NCI-H128 (cell line): ENCODE measurements at regions not wholly inside any gene's neighbourhood (a gene's known extent, or its start where the extent isn't known, plus 50 kb on each side); places are given as distances from the start of the nearest gene placed in this dataset.

ENCODE experiments used
- DNase-seq: peaks from one replicate; lab custom pipeline; 2025; ENCODE audit not compliant: unreplicated experiment; lab: John Stamatoyannopoulos, UW

DNA sequence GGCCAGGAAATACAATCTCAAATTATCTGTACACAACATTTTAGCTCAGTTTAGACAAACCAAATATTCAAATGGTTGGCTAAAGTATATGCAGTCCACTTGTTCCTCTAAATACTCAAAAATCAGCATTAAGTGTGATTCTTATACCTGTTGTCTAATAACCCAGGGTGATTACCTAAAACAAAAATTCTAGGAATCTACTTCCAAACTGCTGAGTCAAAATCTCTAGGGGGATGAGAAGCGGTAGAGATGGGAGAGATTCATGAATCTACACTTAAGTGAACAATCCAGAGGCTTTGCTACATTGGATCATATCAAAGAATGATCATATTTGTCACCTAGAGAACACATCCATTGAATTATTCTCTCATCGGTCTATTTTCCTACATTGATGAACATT lies 420.9 kb upstream of the PKDCC start:
- DNase-seq = no peak

GRCh38 chr2:41634686-41635085 lies 413.1 kb upstream of the PKDCC start:
- DNase-seq = no peak

DNA sequence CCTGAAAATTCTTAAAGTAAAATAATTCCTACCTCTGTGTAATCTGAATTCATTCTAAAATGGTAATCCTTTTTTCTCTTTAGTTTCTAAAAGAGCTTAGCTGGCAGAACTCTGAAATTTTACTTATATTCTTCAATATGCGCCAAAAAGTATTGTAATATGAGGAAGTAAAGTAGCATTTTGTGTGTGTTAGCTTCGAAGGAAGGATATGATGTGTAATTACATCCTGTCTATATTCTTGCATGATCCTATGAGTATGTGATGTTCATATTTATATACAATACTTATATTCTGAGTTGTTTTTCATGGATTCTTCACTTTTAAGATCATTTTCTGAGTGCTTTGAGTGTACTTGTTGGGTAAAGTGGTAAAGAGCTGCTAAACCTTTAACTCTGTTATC lies 402.9 kb upstream of the PKDCC start:
- DNase-seq = no peak

GRCh38 chr2:41647468-41648050 lies 400.3 kb upstream of the PKDCC start:
- DNase-seq = no peak

DNA sequence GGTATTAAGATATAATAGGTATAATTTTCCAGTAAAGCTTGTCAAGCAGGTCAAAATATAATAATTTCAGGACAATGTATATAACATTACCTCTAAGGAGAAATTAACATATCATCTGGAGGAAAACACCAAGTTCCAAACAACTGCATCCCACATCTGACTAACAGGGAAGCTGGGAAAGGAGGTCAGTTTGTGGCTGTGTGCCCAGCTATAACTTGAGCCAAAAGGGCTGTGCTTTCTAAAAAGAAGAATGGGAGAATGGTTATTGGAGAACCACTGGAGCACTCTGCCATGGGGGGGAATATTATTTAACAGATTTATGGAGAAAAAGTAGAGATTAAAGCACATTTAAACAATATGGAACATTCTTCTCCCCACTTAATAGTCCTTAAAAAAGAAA lies 390.6 kb upstream of the PKDCC start:
- no peak for DNase-seq

DNA sequence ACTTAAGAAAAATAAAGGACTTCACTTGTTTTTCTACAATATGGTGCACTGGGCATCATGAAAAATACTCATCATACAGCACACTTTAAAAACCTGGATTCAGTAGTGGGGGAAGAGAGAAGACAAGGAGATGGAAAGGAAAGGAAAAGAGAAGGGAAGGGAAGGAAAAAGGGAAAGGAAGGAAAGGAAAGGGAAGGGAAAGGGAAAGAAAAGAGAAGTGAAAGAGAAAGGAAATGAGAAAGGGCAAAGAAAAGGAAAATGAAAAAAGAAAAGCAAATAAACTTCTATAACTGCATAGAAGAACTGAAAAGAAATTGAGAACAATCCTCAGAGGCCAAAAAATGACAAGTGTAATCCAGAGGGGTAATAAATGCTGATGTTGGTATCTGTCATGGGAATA lies 388.1 kb upstream of the PKDCC start:
- no peak for DNase-seq

GRCh38 chr2:41662461-41662860 lies 385.4 kb upstream of the PKDCC start:
- no peak for DNase-seq

DNA sequence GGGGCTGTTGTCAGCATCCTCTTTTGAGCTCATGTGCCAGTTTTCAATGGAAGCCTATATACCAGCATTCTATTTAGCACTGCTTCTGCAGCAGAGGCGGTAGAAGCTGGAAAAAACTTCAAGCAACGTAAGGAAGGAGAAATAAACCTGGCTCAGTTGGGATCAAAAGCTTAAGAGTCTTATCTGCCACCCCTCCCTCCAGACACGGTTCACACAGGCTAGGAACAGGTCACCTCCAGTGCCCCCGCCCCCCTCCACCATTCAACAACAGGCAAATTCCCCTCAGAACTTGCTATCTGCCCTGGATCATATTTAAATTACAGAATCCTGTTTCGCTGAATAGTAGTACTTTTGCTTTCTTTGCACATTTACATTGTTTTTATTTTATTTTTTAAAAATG lies 384.8 kb upstream of the PKDCC start:
- DNase-seq = no peak

DNA sequence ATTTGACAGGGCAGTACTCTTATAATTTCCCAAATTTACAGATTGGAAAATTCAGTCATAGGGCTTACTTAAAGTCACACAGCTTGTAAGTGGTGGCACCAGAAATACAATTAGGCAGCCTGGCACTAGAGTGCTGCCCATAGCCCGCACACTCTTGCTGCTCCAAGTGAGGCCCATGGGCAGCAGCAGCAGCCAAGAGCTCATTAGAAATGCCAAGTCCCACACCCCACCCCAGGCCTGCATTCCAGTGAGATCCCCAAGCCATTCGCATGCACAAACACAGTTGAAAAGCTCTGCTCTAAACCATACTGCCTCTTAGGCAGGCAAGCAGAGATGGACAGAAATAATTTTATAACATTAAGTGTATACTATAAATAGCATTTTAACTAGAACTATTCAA lies 379.3 kb upstream of the PKDCC start:
- DNase-seq = no peak

- DNase-seq = no peak
Observed at GRCh38 chr2:41678639-41679038, 369.2 kb upstream of the PKDCC start.

DNA sequence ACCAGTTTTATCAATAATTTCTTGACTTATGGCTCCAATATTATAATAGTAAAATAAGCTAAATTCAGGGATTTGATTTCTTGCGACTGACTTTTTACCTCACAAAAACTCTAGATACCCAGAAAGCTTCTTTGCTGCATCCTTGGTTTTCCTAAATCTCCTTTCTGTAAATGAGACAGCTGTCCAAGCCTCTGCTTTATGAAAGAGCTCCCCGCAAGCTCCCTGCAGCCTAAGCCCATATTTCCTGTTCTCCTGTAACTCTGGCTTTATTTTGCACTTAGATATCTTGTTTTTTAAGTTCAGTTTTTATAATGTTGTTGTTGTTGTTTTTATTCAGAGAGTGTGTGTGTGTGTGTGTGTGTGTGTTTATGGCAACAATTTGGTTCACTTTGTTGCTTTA lies 361.7 kb upstream of the PKDCC start:
- no peak for DNase-seq

- no peak for DNase-seq
Observed at GRCh38 chr2:41691561-41691960, 356.3 kb upstream of the PKDCC start.

DNA sequence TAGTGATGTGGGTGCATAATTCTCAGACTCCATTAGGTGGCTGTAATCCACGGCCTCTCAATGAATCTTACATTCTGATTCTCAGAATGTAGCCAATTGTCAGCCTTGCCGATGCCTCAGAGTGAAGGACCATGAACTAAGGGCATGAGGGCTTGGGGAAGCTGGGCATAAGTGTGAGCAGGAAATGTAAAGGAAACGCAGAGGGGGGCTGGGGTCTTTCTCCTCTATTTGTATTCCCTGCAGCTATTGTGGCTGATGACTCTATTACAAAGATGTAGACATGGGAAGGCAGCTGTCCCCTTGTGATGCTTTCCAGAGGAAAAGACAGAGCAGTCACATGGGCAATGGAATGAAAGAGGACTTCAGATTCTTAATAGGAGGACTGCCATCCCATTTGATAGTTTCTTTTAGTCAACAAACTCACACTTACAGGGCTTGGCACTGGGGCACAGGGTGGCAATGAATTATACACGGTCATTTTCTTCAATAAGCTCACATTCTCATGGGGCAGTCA lies 353.2 kb upstream of the PKDCC start:
- DNase-seq = no peak

- DNase-seq = no peak
Observed at GRCh38 chr2:41695198-41696113, 352.4 kb upstream of the PKDCC start.

- DNase-seq = no peak
Observed at GRCh38 chr2:41697389-41697788, 350.4 kb upstream of the PKDCC start.

DNA sequence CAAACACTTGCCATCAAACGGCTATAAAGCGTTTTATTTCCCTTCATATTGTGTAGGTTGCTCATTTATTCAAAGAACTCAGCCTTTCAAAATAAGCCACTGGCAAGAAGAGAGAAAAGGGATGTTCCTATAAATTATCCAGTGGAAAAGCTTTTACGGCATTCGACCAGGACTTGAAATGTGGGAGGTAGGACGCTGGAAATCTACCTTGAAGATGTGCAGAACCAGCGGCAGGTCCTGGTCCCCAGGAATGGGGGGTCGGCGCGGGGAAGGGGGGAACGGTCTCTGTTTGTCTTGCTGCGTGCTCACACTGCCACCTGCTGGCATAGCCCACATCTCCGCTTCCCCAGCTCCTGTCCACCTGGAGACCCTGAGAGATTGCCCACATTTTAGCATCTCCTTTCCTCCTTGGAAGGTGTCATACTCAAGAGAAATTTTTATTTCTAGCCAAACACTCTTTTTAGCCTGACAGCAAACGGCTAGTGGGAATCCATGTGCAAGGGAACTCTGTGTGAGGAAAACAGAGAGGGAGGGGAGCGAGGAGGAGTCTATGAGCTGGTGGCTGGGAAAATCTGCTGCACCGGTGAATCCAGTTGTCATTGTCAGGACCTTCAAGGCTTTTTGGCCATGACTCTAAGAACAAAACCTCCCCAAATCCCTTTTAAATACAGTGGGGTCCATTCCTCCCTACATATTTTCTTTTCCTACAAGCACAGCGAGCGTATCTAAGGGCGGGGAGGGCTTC lies 349.0 kb upstream of the PKDCC start:
- DNase-seq = no peak

- DNase-seq = no peak
Observed at GRCh38 chr2:41701231-41701630, 346.6 kb upstream of the PKDCC start.

- DNase-seq = no peak
Observed at GRCh38 chr2:41703123-41703522, 344.7 kb upstream of the PKDCC start.

DNA sequence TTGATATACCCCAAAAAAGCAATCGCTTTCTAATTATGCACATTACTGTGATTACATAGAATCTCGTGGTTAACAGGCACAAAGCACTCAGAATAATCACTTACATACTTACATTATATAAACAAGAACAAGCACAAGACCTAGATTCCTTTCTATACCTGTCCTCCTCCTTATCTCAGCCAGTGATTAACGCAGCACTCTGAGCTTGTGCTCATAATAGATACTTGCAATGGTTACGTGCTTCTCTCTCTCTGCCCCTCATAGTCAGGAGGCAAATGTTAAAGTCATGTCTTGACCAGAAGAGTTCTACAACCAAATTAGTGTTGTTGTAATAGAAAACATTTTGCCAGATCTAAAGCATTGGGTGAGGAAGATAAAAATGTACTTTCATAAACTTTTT lies 342.2 kb upstream of the PKDCC start:
- no peak for DNase-seq

GRCh38 chr2:41706286-41706685 lies 341.5 kb upstream of the PKDCC start:
- no peak for DNase-seq

DNA sequence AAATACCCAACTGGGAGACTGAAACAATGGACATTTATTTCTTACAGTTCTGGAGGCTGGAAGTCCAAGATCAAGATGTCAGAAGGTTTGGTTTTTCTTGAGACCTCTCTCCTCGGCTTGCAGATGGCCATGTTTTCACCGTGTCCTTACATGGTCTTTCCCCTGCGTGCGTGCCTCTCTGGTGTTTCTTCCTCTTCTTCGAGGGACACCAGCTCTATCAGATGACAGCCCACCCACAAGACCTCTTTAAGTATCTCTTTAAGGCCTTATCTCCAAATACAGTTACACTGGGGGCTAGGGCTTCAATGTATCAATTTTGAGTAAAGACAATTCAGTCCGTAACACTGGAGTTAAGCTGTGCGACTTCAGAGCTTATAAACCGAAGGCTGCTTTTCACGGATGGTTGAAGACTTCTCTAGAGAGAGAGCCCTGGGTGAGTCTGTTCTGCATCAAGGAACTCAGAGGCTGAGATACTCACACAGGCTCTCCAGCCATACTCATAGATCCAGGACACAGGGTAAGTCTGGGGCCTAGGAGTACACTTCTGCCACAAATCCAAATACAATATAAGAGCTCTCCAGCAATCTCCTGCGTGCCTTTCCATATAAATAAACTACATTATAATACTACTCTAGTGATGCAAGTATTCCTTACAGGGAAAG lies 339.9 kb upstream of the PKDCC start:
- DNase-seq = no peak
